KMS-11 (cell line): ENCODE measurements at regions not wholly inside any gene's neighbourhood (a gene's known extent, or its start where the extent isn't known, plus 50 kb on each side); places are given as distances from the start of the nearest gene placed in this dataset.

Experiments
- H2AFZ ChIP-seq: fragments of 200-600 bp; sonication (generic); 2 replicates; pipeline ENCODE4 v1.6.1; 2016; ENCODE audit warnings: antibody characterized with exemption, mixed run types, low read depth
- H3K27ac ChIP-seq: fragments of 200-600 bp; sonication (generic); 2 replicates; pipeline ENCODE4 v1.6.1; 2016; ENCODE audit warnings: mild to moderate bottlenecking, mixed run types
- H3K27me3 ChIP-seq: fragments of 200-600 bp; sonication (generic); 2 replicates; pipeline ENCODE4 v1.6.1; 2017; ENCODE audit warnings: mild to moderate bottlenecking, low read depth, mixed run types, moderate library complexity; ENCODE audit not compliant: insufficient read depth
- H3K36me3 ChIP-seq: fragments of 200-600 bp; sonication (generic); 2 replicates; pipeline ENCODE4 v1.6.1; 2017; ENCODE audit warnings: mild to moderate bottlenecking, mixed run types; ENCODE audit not compliant: insufficient read depth
- H3K4me1 ChIP-seq: fragments of 200-600 bp; sonication (generic); 2 replicates; pipeline ENCODE4 v1.6.1; 2016; ENCODE audit warnings: mild to moderate bottlenecking, low read depth, mixed run types; ENCODE audit not compliant: poor library complexity, severe bottlenecking
- H3K4me2 ChIP-seq: fragments of 200-600 bp; sonication (generic); 2 replicates; pipeline ENCODE4 v1.7.0; 2016; ENCODE audit warnings: mild to moderate bottlenecking, mixed run types
- H3K4me3 ChIP-seq: fragments of 200-600 bp; sonication (generic); IDR thresholded peaks from 2 replicates; pipeline ENCODE4 v1.6.1; 2017; ENCODE audit warnings: low read depth, low read length, mixed read lengths; ENCODE audit not compliant: insufficient read depth
- H3K79me2 ChIP-seq: fragments of 200-600 bp; sonication (generic); 2 replicates; pipeline ENCODE4 v1.6.1; 2016; ENCODE audit warnings: low read depth, mixed run types; ENCODE audit not compliant: insufficient read depth
- H3K9ac ChIP-seq: fragments of 200-600 bp; sonication (generic); 2 replicates; pipeline ENCODE4 v1.6.1; 2016; ENCODE audit warnings: mild to moderate bottlenecking, mixed run types
- H4K20me1 ChIP-seq: fragments of 200-600 bp; sonication (generic); 2 replicates; pipeline ENCODE4 v1.6.1; 2016; ENCODE audit warnings: mild to moderate bottlenecking, mixed run types; ENCODE audit not compliant: insufficient read depth
- CTCF ChIP-seq: fragments of 200-600 bp; sonication (generic); conservative IDR thresholded peaks from 2 replicates; pipeline ENCODE4 v1.6.1; 2017; ENCODE audit warnings: low read depth, mild to moderate bottlenecking, antibody characterized with exemption, low read length, moderate library complexity, mixed read lengths

GRCh38 chr9:118784033-118784432, 585.2 kb downstream of the BRINP1 start:
- TF ChIP-seq CTCF = no peak

GRCh38 chr9:118785456-118785855, 583.8 kb downstream of the BRINP1 start:
- H3K4me1 ChIP-seq = peaks cover 52% of the 10 kb centered on the region
- TF ChIP-seq CTCF = no peak
- no peak overlapping the region for H3K4me2 ChIP-seq
- no peak overlapping the region for H2AFZ ChIP-seq
- no peaks in the 10 kb centered on the region for H4K20me1 ChIP-seq
- no peak overlapping the region for H3K4me3 ChIP-seq
- no peak overlapping the region for H3K27ac ChIP-seq
- no peaks in the 10 kb centered on the region for H3K79me2 ChIP-seq
- H3K36me3 ChIP-seq = no peaks in the 10 kb centered on the region
- H3K9ac ChIP-seq = no peak overlapping the region
- no peaks in the 10 kb centered on the region for H3K27me3 ChIP-seq

More at GRCh38 chr9:118784033-118784432, 585.2 kb downstream of the BRINP1 start:
- H4K20me1 ChIP-seq = no peaks in the 10 kb centered on the region
- H3K4me2 ChIP-seq = 0 out of 2 replicates have a peak overlapping the region, but pooled peaks have one; percentile 47
- H3K79me2 ChIP-seq = no peaks in the 10 kb centered on the region
- H2AFZ ChIP-seq = no peak overlapping the region
- H3K9ac ChIP-seq = no peak overlapping the region
- no peak overlapping the region for H3K27ac ChIP-seq
- peaks cover 58% of the 10 kb centered on the region for H3K4me1 ChIP-seq
- no peaks in the 10 kb centered on the region for H3K36me3 ChIP-seq
- H3K4me3 ChIP-seq = no peak overlapping the region
- no peaks in the 10 kb centered on the region for H3K27me3 ChIP-seq

- Histone ChIP-seq H3K4me1 (peaks cover 37% of the 10 kb centered on the region), H3K9ac (no peak overlapping the region), H3K79me2 (no peaks in the 10 kb centered on the region), H4K20me1 (no peaks in the 10 kb centered on the region), H3K4me3 (no peak overlapping the region), H3K27ac (no peak overlapping the region), H3K36me3 (no peaks in the 10 kb centered on the region), H3K4me2 (no peak overlapping the region), H3K27me3 (no peaks in the 10 kb centered on the region), H2AFZ (no peak overlapping the region)
- no peak for TF ChIP-seq CTCF
Observed at GRCh38 chr9:118786877-118787276, 582.4 kb downstream of the BRINP1 start.

GRCh38 chr9:118809160-118809625, 560.0 kb downstream of the BRINP1 start:
- Histone ChIP-seq H3K4me1 (no peaks in the 10 kb centered on the region), H3K4me2 (no peak overlapping the region), H3K79me2 (no peaks in the 10 kb centered on the region), H3K9ac (no peak overlapping the region), H2AFZ (no peak overlapping the region), H3K27ac (no peak overlapping the region), H3K27me3 (no peaks in the 10 kb centered on the region), H3K4me3 (no peak overlapping the region), H3K36me3 (no peaks in the 10 kb centered on the region), H4K20me1 (no peaks in the 10 kb centered on the region)
- no peak for TF ChIP-seq CTCF
